GM12878 (cell line): ENCODE measurements at regions not wholly inside any gene's neighbourhood (a gene's known extent, or its start where the extent isn't known, plus 50 kb on each side); places are given as distances from the start of the nearest gene placed in this dataset.

Experiments used
- ATAC-seq: fragments of 200-7000 bp; cut with Tn5 transposase; 3 replicates; pipeline ENCODE4 v1.9.1; 2020; ENCODE audit warnings: mild to moderate bottlenecking, moderate library complexity
- BruUV-seq: library from RNA; stranded (reverse); fragments of 400-500 nt; replicated peaks from 2 replicates; lab custom pipeline; 2021; lab: Mats Ljungman, UMichigan
- CTCF ChIA-PET: fragments of 300-600 bp; sonication (Branson Sonifier 250); formaldehyde crosslinking; extraction: SDS; loops from one replicate; lab custom pipeline; 2021; ENCODE audit warnings: inconsistent platforms; lab: Yijun Ruan, JAX
- POLR2A ChIA-PET: fragments of 350-600 bp; formaldehyde crosslinking; extraction: SDS; loops from one replicate; lab custom pipeline; 2021; ENCODE audit warnings: inconsistent platforms; lab: Charles Lee
- RAD21 ChIA-PET: fragments of 300-600 bp; sonication (Branson Sonifier 250); formaldehyde crosslinking; loops from one replicate; lab custom pipeline; 2023; ENCODE audit warnings: antibody characterized with exemption; ENCODE audit not compliant: unreplicated experiment; lab: Charles Lee
- SMC1A ChIA-PET: fragments of 300-600 bp; sonication (Branson Sonifier 250); formaldehyde crosslinking; loops from one replicate; lab custom pipeline; 2023; ENCODE audit not compliant: unreplicated experiment, uncharacterized antibody; lab: Charles Lee
- DNase-seq: peaks from one replicate; pipeline ENCODE4 v3.0.0-alpha.2; 2011; ENCODE audit warnings: low read depth, low spot score
- FAIRE-seq: peaks from 3 replicates; lab custom pipeline; 2011; peaks lifted over from hg19 to GRCh38; lab: Jason Lieb, UNC
- H2AFZ ChIP-seq: 2 replicates; pipeline ENCODE4 v1.6.0; 2011; ENCODE audit warnings: low read depth, low read length, control low read depth; ENCODE audit not compliant: control insufficient read depth
- H3K27ac ChIP-seq: 2 replicates; pipeline ENCODE4 v1.5.1; 2011; ENCODE audit warnings: control low read depth; ENCODE audit not compliant: control insufficient read depth, insufficient read depth
- H3K27me3 ChIP-seq, 2 experiments: replicated peaks in 1 of 2; 2 replicates each; pipeline versions ENCODE4 v1.6.0 to v1.6.1; 2011; ENCODE audit warnings: low read length in 1 of 2; ENCODE audit not compliant: control insufficient read depth in 2 of 2, insufficient read depth in 2 of 2
- H3K36me3 ChIP-seq, 2 experiments: 2 replicates each; pipeline ENCODE4 v1.5.1; 2011; ENCODE audit warnings: low read length in 1 of 2; ENCODE audit not compliant: control insufficient read depth in 2 of 2, insufficient read depth in 2 of 2
- H3K4me1 ChIP-seq: 2 replicates; pipeline ENCODE4 v1.6.1; 2011; ENCODE audit warnings: mild to moderate bottlenecking, low read length, moderate library complexity, mixed read lengths; ENCODE audit not compliant: control insufficient read depth, insufficient read depth
- H3K4me2 ChIP-seq: 2 replicates; pipeline ENCODE4 v1.6.0; 2011; ENCODE audit warnings: control low read depth; ENCODE audit not compliant: control insufficient read depth, insufficient read depth
- H3K4me3 ChIP-seq: fragments of 200-600 bp; sonication (generic); 2 replicates; pipeline ENCODE4 v1.5.1; 2016
- H3K79me2 ChIP-seq: 2 replicates; pipeline ENCODE4 v1.6.0; 2011; ENCODE audit warnings: low read length; ENCODE audit not compliant: control insufficient read depth, insufficient read depth
- H3K9ac ChIP-seq: 2 replicates; pipeline ENCODE4 v1.8.0; 2011; ENCODE audit warnings: low read length, control low read depth, mixed read lengths; ENCODE audit not compliant: control insufficient read depth, insufficient read depth
- H3K9me3 ChIP-seq: replicated peaks from 3 replicates; pipeline ENCODE4 v1.5.1; 2011; ENCODE audit warnings: mild to moderate bottlenecking, low read length; ENCODE audit not compliant: control insufficient read depth, insufficient read depth
- H4K20me1 ChIP-seq: 2 replicates; pipeline ENCODE4 v1.6.0; 2011; ENCODE audit not compliant: control insufficient read depth, insufficient read depth
- ATF2 ChIP-seq: IDR thresholded peaks from 2 replicates; pipeline ENCODE4 v1.6.1; 2012; ENCODE audit warnings: low read length, inconsistent platforms
- BCL3 ChIP-seq: IDR thresholded peaks from 2 replicates; pipeline ENCODE4 v1.6.1; 2011; ENCODE audit warnings: borderline replicate concordance, low read depth, mild to moderate bottlenecking, moderate library complexity, low read length; ENCODE audit not compliant: insufficient read depth, poor library complexity, severe bottlenecking
- E4F1 ChIP-seq: fragments of 450-650 bp; IDR thresholded peaks from 2 replicates; pipeline ENCODE4 v1.6.1; 2018; ENCODE audit warnings: borderline replicate concordance, mild to moderate bottlenecking; ENCODE audit not compliant: partially characterized antibody
- ESRRA ChIP-seq: IDR thresholded peaks from 2 replicates; pipeline ENCODE4 v1.6.1; 2012; ENCODE audit warnings: mild to moderate bottlenecking, low read length, improper control_type of control experiment
- HDAC2 ChIP-seq: fragments of 200-600 bp; sonication (generic); IDR thresholded peaks from 2 replicates; pipeline ENCODE4 v1.6.1; 2017
- JUNB ChIP-seq: IDR thresholded peaks from 2 replicates; pipeline ENCODE4 v1.6.1; 2016; ENCODE audit warnings: antibody characterized with exemption, mild to moderate bottlenecking
- MEF2B ChIP-seq: fragments of 450-650 bp; IDR thresholded peaks from 2 replicates; pipeline ENCODE4 v1.6.1; 2018; ENCODE audit warnings: mild to moderate bottlenecking, moderate library complexity; ENCODE audit not compliant: partially characterized antibody, poor library complexity, severe bottlenecking
- NBN ChIP-seq: fragments of 450-650 bp; IDR thresholded peaks from 2 replicates; pipeline ENCODE4 v1.6.1; 2016
- NRF1 ChIP-seq: conservative IDR thresholded peaks from 2 replicates; pipeline ENCODE4 v1.6.1; 2011; ENCODE audit warnings: mild to moderate bottlenecking, low read depth, low read length, improper control_type of control experiment
- PAX8 ChIP-seq: fragments of 450-650 bp; IDR thresholded peaks from 2 replicates; pipeline ENCODE4 v1.6.1; 2017; ENCODE audit warnings: mild to moderate bottlenecking, moderate library complexity
- SP1 ChIP-seq: IDR thresholded peaks from one replicate; pipeline ENCODE4 v1.6.1; 2011; ENCODE audit warnings: low read depth, low read length
- SREBF1 ChIP-seq: IDR thresholded peaks from 2 replicates; pipeline ENCODE4 v1.6.1; 2012; ENCODE audit warnings: mild to moderate bottlenecking, low read length
- SUZ12 ChIP-seq: fragments of 200-600 bp; sonication (generic); IDR thresholded peaks from one replicate; pipeline ENCODE4 v1.6.1; 2018; ENCODE audit warnings: antibody characterized with exemption, mild to moderate bottlenecking; ENCODE audit not compliant: unreplicated experiment
- ZSCAN29 ChIP-seq: fragments of 450-650 bp; IDR thresholded peaks from 2 replicates; pipeline ENCODE4 v1.6.1; 2017; ENCODE audit warnings: mild to moderate bottlenecking, moderate library complexity
- WGBS: methylation state at CpG from one replicate; pipeline ENCODE4 v1.1.6; 2016; ENCODE audit warnings: low lambda C conversion rate; ENCODE audit not compliant: insufficient replicate concordance, insufficient coverage; ENCODE audit errors: missing lambda C conversion rate; 5-methylcytosine and 5-hydroxymethylcytosine counted together
- in situ Hi-C: fragments of 300-500 bp; cut with MboI; formaldehyde crosslinking; loops from 9 replicates; pipeline ENCODE4 v1.14.3; 2018; ENCODE audit warnings: mixed read lengths
- intact Hi-C: fragments of 100-400 bp; cut with micrococcal nuclease; formaldehyde crosslinking; loops from one replicate; pipeline ENCODE4 v1.14.2; 2022; ENCODE audit not compliant: unreplicated experiment

GRCh38 chrX:43083016-43083415 is 305.1 kb upstream of the PPP1R2C start:
- Histone ChIP-seq H3K4me3 (no peak overlapping the region), H3K79me2 (no peaks in the 10 kb centered on the region), H4K20me1 (no peaks in the 10 kb centered on the region), H3K4me1 (no peaks in the 10 kb centered on the region), H3K9ac (no peak overlapping the region), H3K4me2 (no peak overlapping the region), H3K27me3 (no peaks in the 10 kb centered on the region), H3K9me3 (no peaks in the 10 kb centered on the region), H2AFZ (no peak overlapping the region), H3K36me3 (no peaks in the 10 kb centered on the region), H3K27ac (no peak overlapping the region)
- intact Hi-C loops (no loop called here), in situ Hi-C loops (no loop called here)
- ATAC-seq (no peak), DNase-seq (no peak), FAIRE-seq (no peak)
- CTCF ChIA-PET, result no interaction called here
- TF ChIP-seq JUNB (no peak), NBN (no peak), NRF1 (no peak), E4F1 (no peak), SP1 (no peak), PAX8 (no peak), BCL3 (no peak), MEF2B (no peak), ESRRA (no peak), ZSCAN29 (no peak), ATF2 (no peak), SREBF1 (no peak), SUZ12 (no peak), HDAC2 (no peak)
- WGBS, result 0% methylated on average over 1 of the region's 1 CpG
- SMC1A ChIA-PET, result no interaction called here
- RAD21 ChIA-PET, result no interaction called here
- POLR2A ChIA-PET, result no interaction called here
- BruUV-seq, result no TSS peak
